Fibroblast of lung (primary cell): ENCODE measurements at regions not wholly inside any gene's neighbourhood (a gene's known extent, or its start where the extent isn't known, plus 50 kb on each side); places are given as distances from the start of the nearest gene placed in this dataset.

ENCODE experiments used
- DNase-seq, 2 donors: peaks; one replicate each; pipeline versions ENCODE4 v3.0.0 to v3.0.0-alpha.2; 2010; ENCODE audit warnings: low read depth in 2 of 2
- H2AFZ ChIP-seq: 2 replicates; pipeline ENCODE4 v1.5.1; 2012; ENCODE audit warnings: low read length, control low read depth, inconsistent platforms
- H3K27ac ChIP-seq: 2 replicates; pipeline ENCODE4 v1.5.1; 2011; ENCODE audit warnings: low read length, control low read depth; ENCODE audit not compliant: insufficient read depth
- H3K27me3 ChIP-seq: 2 replicates; pipeline ENCODE4 v1.5.1; 2011; ENCODE audit warnings: mild to moderate bottlenecking, low read length; ENCODE audit not compliant: control insufficient read depth, insufficient read depth
- H3K36me3 ChIP-seq: 2 replicates; pipeline ENCODE4 v1.5.1; 2011; ENCODE audit warnings: low read length; ENCODE audit not compliant: control insufficient read depth, insufficient read depth
- H3K4me1 ChIP-seq: 2 replicates; pipeline ENCODE4 v1.5.1; 2011; ENCODE audit warnings: low read length; ENCODE audit not compliant: control insufficient read depth, insufficient read depth; ENCODE audit errors: extremely low read depth
- H3K4me2 ChIP-seq: 2 replicates; pipeline ENCODE4 v1.5.1; 2011; ENCODE audit warnings: low read length, control low read depth; ENCODE audit not compliant: insufficient read depth; ENCODE audit errors: extremely low read depth
- H3K4me3 ChIP-seq, 4 experiments: fragments of 200-600 bp in 1 of 4; sonication (generic) in 1 of 4; replicated peaks in 1 of 4; 2 replicates each; pipeline ENCODE4 v1.5.1; 2011 to 2016; ENCODE audit warnings: low read length in 4 of 4, low read depth in 3 of 4, mild to moderate bottlenecking in 3 of 4, control low read depth in 2 of 4, inconsistent platforms in 1 of 4, mixed read lengths in 1 of 4; ENCODE audit not compliant: insufficient read depth in 1 of 4; ENCODE audit errors: control extremely low read depth in 1 of 4
- H3K79me2 ChIP-seq: 2 replicates; pipeline ENCODE4 v1.5.1; 2012; ENCODE audit warnings: mild to moderate bottlenecking, low read length, inconsistent platforms; ENCODE audit not compliant: control insufficient read depth, insufficient read depth
- H3K9ac ChIP-seq: 2 replicates; pipeline ENCODE4 v1.5.1; 2011; ENCODE audit warnings: mild to moderate bottlenecking, low read length, control low read depth; ENCODE audit not compliant: insufficient read depth
- H3K9me3 ChIP-seq: 2 replicates; pipeline ENCODE4 v1.5.1; 2012; ENCODE audit warnings: low read depth, low read length; ENCODE audit not compliant: control insufficient read depth, insufficient read depth
- H4K20me1 ChIP-seq: 2 replicates; pipeline ENCODE4 v1.5.1; 2011; ENCODE audit warnings: low read length; ENCODE audit not compliant: control insufficient read depth, insufficient read depth; ENCODE audit errors: extremely low read depth
- CTCF ChIP-seq, 2 donors: IDR thresholded peaks in 1 of 2; conservative IDR thresholded peaks in 1 of 2; 1 replicate in 1 of 2; 2 replicates in 1 of 2; pipeline ENCODE4 v1.5.1; 2011 to 2012; ENCODE audit warnings: low read length in 2 of 2, control low read depth in 1 of 2, inconsistent platforms in 1 of 2, low read depth in 1 of 2, mild to moderate bottlenecking in 1 of 2
- EZH2 ChIP-seq: IDR thresholded peaks from 2 replicates; pipeline ENCODE4 v1.5.1; 2012; ENCODE audit warnings: low read length, control low read depth, mild to moderate bottlenecking; ENCODE audit errors: missing control alignments

DNA sequence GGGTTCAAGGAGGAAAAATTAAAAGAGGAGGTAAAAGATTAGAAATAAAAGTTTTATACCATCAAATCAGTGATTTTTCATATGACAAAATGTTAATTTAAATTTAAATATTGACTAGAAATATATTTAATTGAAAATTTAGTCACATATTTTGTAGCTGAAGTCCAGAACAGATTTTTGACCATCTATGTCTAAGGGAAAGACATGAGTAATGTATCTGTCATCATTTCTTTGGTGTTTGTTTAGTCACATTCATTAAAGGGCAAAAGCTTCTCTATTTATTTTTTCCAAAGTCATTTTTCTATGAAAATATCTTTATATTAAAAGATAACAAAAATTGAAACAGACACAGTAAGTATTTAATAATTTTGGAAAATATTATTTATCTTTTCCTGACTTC, 252.0 kb upstream of the ISL1 start:
- H3K79me2 ChIP-seq: no peaks in the 10 kb centered on the region
- no peak for DNase-seq
- H3K4me1 ChIP-seq: no peaks in the 10 kb centered on the region
- no peak overlapping the region for H3K27ac ChIP-seq
- no peak overlapping the region for H3K4me3 ChIP-seq
- no peaks in the 10 kb centered on the region for H3K9me3 ChIP-seq
- H3K36me3 ChIP-seq: no peaks in the 10 kb centered on the region
- no peak overlapping the region for H3K4me2 ChIP-seq
- no peak overlapping the region for H3K9ac ChIP-seq
- TF ChIP-seq CTCF (conservative IDR thresholded peaks at IDR 0.05 in 1 of 2, IDR thresholded peaks at IDR 0.05 in 1 of 2; ENCODE audit: low read depth in 1 of 2, low read length in 2 of 2): no peak
- TF ChIP-seq EZH2: no peak
- H2AFZ ChIP-seq: no peak overlapping the region
- H4K20me1 ChIP-seq: no peaks in the 10 kb centered on the region
- H3K27me3 ChIP-seq: no peaks in the 10 kb centered on the region

GRCh38 chr5:51138164-51138563, 245.1 kb upstream of the ISL1 start:
- no peak for DNase-seq
- H3K9me3 ChIP-seq: no peaks in the 10 kb centered on the region
- H3K9ac ChIP-seq: no peak overlapping the region
- H2AFZ ChIP-seq: no peak overlapping the region
- no peaks in the 10 kb centered on the region for H3K79me2 ChIP-seq
- no peaks in the 10 kb centered on the region for H4K20me1 ChIP-seq
- no peak overlapping the region for H3K4me3 ChIP-seq
- no peak overlapping the region for H3K27ac ChIP-seq
- TF ChIP-seq CTCF (conservative IDR thresholded peaks at IDR 0.05 in 1 of 2, IDR thresholded peaks at IDR 0.05 in 1 of 2; ENCODE audit: low read depth in 1 of 2, low read length in 2 of 2) (no peak), EZH2 (no peak)
- no peaks in the 10 kb centered on the region for H3K4me1 ChIP-seq
- no peaks in the 10 kb centered on the region for H3K27me3 ChIP-seq
- H3K4me2 ChIP-seq: no peak overlapping the region
- H3K36me3 ChIP-seq: no peaks in the 10 kb centered on the region

- Histone ChIP-seq H2AFZ (no peak overlapping the region), H3K36me3 (no peaks in the 10 kb centered on the region), H3K4me2 (no peak overlapping the region), H3K27me3 (no peaks in the 10 kb centered on the region), H4K20me1 (no peaks in the 10 kb centered on the region), H3K79me2 (no peaks in the 10 kb centered on the region), H3K9ac (no peak overlapping the region), H3K9me3 (no peaks in the 10 kb centered on the region), H3K27ac (no peak overlapping the region), H3K4me1 (no peaks in the 10 kb centered on the region), H3K4me3 (no peak overlapping the region)
- DNase-seq: no peak
- TF ChIP-seq EZH2 (no peak), CTCF (conservative IDR thresholded peaks at IDR 0.05 in 1 of 2, IDR thresholded peaks at IDR 0.05 in 1 of 2; ENCODE audit: low read depth in 1 of 2, low read length in 2 of 2) (no peak)
Measured at GRCh38 chr5:51148437-51148836, 234.8 kb upstream of the ISL1 start.
